ENCODE measurements at regions not wholly inside any gene's neighbourhood (a gene's known extent, or its start where the extent isn't known, plus 50 kb on each side); places are given as distances from the start of the nearest gene placed in this dataset.

GRCh38 chr7:142311876-142312275 lies 54.0 kb upstream of the PRSS58 start:
- no peak for TF ChIP-seq CTCF (conservative IDR thresholded peaks at IDR 0.05; ENCODE audit: low read depth, low read length)
- no peak overlapping the region for H3K4me3 ChIP-seq (ENCODE audit: low read depth, low read length)
- DNase-seq (ENCODE audit: low read depth) = no peak

GRCh38 chr7:142308918-142309317 lies 51.1 kb upstream of the PRSS58 start:
- H3K4me3 ChIP-seq (ENCODE audit: low read depth, low read length) = no peak overlapping the region
- DNase-seq (ENCODE audit: low read depth) = no peak
- TF ChIP-seq CTCF (conservative IDR thresholded peaks at IDR 0.05; ENCODE audit: low read depth, low read length) = no peak

- DNase-seq (ENCODE audit: low read depth) = no peak
- no peak overlapping the region for H3K4me3 ChIP-seq (ENCODE audit: low read depth, low read length)
- TF ChIP-seq CTCF (conservative IDR thresholded peaks at IDR 0.05; ENCODE audit: low read depth, low read length) = no peak
Measured at GRCh38 chr7:142308326-142308725, 50.5 kb upstream of the PRSS58 start.
